LHCN-M2 (cell line): ENCODE measurements at regions not wholly inside any gene's neighbourhood (a gene's known extent, or its start where the extent isn't known, plus 50 kb on each side); places are given as distances from the start of the nearest gene placed in this dataset.

ENCODE experiments used
- DNase-seq: peaks from one replicate; pipeline ENCODE4 v3.0.0-alpha.2; 2012; ENCODE audit warnings: low read depth

DNA sequence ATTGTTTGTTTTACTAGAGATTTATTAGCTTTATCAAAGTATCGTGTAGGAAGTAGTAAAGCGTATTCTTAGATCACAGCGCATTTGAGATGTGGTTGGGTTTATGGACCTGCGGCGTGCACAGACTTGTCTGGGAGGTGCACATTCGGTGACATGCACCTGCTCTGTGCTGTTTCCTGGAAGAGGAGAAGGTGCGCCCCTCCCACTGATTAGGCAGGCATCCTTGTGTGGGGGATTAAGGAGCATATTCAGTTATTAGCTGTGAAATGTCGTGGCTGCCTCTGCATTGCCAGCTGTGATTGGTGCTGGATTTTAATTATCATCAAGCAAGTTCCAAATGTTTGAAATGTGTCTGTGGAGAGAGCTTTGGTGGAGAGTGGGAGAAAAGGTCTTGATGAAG is 903.8 kb upstream of the RBFOX1 start:
- no peak for DNase-seq

DNA sequence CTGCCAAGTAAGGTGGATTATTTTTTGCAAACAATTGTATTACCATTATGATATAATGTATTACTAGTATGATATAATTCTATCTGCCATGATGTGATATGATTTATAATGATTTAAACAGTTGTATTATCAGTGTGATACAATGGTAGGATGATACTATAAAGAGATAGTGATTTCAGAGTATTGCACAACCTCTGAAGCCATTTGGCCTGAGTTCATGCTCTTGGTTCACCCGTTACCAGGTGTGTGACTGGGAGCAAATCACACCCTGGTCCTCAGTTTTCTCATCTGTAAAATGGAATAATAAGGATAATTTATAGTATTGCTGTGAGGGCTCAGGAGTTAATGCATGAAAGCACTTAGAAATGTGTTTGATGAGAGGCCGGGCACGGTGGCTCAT is 905.0 kb upstream of the RBFOX1 start:
- DNase-seq = no peak

- no peak for DNase-seq
These were observed 925.0 kb upstream of the RBFOX1 start for GRCh38 chr16:6407596-6407995.

DNA sequence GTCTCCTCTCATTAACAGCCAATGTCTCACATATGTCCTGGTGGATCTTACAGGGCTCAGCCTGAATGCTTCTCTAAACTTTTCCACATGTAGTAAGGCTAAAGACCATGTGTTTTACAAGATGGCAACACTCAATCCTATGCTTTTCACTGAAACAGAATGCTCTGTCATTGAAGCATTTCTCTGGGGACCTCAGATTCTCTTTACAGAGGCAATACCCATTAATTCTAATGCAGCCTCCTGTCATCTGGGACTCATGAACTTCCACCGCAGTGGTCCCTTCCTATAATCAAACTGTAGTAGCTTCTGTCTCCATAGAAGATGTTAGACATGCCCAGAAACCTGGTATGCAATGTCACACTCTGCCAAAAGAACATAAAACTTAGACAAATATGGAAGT is 926.6 kb upstream of the RBFOX1 start:
- no peak for DNase-seq

DNA sequence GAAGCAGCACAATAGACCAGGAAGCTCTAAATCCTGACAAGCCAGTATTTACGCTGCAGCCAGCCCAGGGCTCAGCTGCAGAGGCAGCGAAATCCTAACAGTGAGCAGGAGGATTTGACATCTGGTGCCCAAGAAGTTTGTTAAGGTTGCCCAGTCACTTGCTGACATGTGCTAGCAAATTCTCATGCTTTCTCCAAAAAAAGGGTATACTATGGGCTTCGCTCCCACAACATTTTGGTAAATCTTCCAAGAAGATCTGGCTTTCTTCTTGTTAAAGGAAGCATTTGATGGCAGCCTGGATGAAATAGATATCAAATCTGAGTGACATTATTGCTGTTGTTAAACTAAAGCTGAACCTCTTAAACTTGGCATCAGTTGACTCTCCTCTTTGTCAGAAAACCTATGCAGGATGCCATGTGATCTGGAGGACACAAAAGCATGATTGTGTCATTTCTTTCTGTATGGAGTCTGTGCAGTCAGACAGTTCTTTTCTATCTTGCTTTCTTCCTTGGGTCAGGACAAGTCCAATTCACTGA is 949.7 kb upstream of the RBFOX1 start:
- no peak for DNase-seq

- no peak for DNase-seq
These were observed 950.7 kb upstream of the RBFOX1 start for GRCh38 chr16:6381896-6382295.

- DNase-seq = no peak
These were observed 954.7 kb upstream of the RBFOX1 start for GRCh38 chr16:6377956-6378355.

GRCh38 chr16:6375465-6376075 is 957.1 kb upstream of the RBFOX1 start:
- no peak for DNase-seq

DNA sequence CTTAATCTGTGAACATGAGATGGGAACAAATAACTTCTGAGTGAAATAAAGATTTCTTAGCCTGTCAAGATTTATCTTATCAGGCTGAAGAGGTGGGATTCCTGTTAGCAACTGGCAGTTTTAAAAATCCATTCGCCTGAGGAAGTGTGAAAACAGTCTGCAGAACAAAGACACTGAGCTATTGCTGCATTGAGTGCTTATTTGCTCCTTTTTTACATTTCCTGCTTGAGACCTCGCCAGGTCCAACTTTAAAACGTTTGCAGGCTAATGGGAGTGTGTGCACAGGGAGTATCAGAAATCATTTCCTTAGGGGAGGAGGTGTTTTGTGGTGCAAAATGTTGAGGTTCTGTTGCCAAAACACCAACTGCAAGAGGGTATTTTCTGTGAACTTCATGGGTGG is 957.8 kb upstream of the RBFOX1 start:
- no peak for DNase-seq

- no peak for DNase-seq
These were observed 967.8 kb upstream of the RBFOX1 start for GRCh38 chr16:6364846-6365245.

DNA sequence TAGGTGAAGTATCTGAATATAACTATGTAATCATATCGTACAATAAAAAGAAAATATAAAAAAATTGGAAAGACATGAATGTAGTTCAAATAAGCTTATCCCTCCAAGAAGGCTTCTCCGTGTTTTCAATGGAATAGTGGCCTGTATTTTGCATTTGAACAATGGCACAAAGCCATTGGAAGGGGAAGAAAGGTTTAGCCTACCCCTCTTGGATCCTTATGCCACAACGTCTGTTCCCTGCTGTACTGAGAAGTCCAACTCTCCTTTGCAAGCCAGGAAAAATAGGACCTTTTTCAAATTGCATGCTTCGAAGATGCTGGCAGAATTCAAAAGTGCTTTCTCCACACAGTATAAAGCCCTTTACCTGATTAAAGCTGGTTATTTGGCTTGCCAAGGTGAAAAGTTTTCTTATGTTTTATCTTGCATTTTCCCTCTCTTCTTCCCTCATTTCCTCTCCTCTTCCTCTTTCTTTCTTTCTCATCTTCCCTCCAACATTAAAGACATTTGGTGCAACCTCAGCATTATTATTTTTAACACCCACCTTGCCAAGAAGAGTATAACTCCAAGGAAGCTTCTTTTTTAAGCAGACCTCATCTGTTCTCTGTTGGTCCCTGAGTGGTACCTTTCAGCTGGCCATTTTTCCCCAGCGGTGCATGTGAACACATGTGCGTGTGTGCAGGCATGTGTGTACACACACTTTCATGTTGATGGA is 968.6 kb upstream of the RBFOX1 start:
- no peak for DNase-seq

- DNase-seq = no peak
These were observed 969.2 kb upstream of the RBFOX1 start for GRCh38 chr16:6363396-6363795.

DNA sequence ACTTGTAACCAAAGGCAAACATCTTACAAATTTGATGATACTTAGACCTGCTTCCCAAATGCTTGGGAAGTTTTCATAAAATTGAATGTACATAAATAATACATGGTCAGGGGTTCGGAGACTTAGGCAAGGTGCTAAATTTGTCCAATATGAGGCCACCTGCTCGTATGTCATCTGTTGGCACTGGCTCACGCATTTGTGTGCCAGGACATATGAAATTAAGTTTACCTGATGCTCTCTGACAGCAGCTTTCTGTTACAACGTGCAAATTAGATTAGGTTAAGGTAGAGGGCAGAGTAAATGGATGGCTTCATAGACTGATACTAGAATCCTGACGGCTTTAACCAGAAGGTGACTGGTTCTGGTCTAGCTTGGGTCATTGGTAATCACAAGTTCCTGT is 970.3 kb upstream of the RBFOX1 start:
- DNase-seq = no peak

DNA sequence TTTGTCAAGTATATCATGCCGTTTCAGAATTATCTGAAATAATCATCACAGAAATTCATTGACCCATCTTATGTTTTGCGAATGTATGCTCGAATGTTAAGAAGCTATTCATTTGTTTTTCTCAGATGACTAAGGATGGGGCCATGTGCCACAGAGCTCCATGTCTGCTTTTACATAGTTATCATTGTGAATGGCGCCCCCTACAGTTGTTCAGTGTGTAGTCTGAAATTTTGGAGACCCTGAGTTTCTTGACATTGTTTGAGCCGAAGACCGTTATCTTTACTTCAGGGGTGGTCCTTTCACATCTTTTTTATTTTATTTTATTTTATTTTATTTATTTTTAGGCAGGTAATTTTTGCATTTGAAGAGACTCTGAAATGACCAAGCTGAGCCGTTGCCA is 972.0 kb upstream of the RBFOX1 start:
- no peak for DNase-seq

GRCh38 chr16:6356911-6357310 is 975.7 kb upstream of the RBFOX1 start:
- no peak for DNase-seq

GRCh38 chr16:6349725-6350124 is 982.9 kb upstream of the RBFOX1 start:
- DNase-seq = no peak

DNA sequence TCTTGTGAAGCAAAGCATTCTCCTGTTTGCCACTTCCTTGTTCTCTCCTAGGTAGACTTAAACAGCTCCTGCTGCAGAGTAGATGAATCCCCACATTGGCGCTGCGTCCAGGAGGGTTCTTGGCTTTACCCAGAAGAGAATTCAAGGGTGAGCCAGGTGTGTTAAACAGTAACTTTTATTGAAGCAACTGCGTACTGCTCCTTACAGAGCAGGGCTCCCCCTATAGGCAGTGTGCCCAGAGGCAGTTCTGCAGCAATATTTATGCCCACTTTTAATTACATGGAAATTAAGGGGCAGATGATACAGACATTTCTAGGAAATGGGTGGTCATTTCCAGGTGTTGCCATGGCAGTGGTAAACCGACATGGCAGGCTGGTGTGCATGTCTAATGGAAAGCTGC is 987.6 kb upstream of the RBFOX1 start:
- DNase-seq = no peak

DNA sequence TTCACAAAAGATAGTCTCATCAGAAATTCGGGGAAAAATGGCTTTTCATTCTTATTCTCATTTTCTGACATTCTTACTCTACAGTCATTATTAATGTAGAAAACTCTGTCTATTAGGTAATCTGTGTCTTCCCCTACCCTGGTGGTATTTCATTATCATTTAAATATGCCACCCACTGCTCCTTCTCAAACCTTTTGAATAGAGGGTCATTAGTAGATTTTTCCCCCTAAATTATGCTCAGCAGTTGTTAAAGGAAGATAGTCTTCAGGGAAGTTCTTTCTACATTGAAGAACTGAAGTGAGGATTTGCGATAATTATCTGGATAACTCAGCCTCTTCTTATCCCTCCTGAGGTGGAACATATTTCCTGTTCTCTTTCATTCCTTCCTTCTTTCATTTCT is 989.5 kb upstream of the RBFOX1 start:
- no peak for DNase-seq

GRCh38 chr16:6341981-6342380 is 990.7 kb upstream of the RBFOX1 start:
- DNase-seq = no peak

GRCh38 chr16:6335072-6335471 is 997.6 kb upstream of the RBFOX1 start:
- DNase-seq = peak; percentile 1

GRCh38 chr16:6331770-6332169 is 1000.9 kb upstream of the RBFOX1 start:
- no peak for DNase-seq

- no peak for DNase-seq
These were observed 1014.7 kb upstream of the RBFOX1 start for GRCh38 chr16:6317934-6318333.

DNA sequence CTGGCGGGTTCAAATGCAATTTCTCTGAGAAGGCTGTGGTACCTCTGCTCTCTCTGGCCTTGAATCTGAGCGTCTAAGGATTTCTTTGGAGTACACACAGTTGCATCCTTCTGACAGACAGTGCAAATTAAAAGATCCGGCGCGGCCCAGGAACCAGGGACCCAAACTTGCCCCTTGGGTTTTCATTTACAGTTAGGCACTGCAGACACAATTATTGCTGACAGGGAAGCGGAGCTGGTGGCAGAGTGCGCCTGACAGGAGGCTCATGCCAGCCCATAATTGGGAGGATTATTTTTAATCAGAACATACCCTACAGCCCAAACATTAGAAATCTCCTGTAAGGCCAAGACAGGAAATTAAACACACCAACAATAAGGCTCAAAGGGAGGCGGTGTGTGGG is 1023.4 kb upstream of the RBFOX1 start:
- no peak for DNase-seq

DNA sequence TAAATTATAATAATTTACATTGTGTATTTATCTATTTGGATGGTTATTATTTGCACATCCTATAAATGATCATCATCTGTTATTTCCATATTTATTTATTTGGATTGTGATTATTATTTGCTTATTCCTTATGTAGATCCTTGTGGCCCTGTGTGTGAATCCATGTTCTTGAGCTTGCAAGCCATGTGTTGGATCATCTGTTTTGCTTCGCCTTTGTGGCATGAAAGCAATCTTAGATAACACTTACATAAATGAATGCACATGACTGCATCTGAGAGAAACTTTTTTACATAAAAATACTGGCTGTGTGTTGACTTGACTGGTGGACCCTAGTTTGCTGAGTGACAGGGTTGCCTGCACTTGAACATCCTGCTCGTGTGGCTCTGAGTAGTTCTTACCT is 1024.5 kb upstream of the RBFOX1 start:
- DNase-seq = no peak
